A673 (cell line): ENCODE measurements at regions not wholly inside any gene's neighbourhood (a gene's known extent, or its start where the extent isn't known, plus 50 kb on each side); places are given as distances from the start of the nearest gene placed in this dataset.

Experiments
- EZH2 ChIP-seq: fragments of 200-600 bp; sonication (generic); IDR thresholded peaks from 2 replicates; pipeline ENCODE4 v1.6.1; 2017; ENCODE audit warnings: borderline replicate concordance, low read depth, mild to moderate bottlenecking, mixed read lengths, antibody characterized with exemption, low read length; ENCODE audit not compliant: poor library complexity, severe bottlenecking
- TF ChIP-seq, protein P1 (sequence below): fragments of 300-800, 200-600 bp; sonication (generic); conservative IDR thresholded peaks from 2 replicates; pipeline ENCODE4 v1.5.1; 2017; ENCODE audit warnings: low read depth, mild to moderate bottlenecking, antibody characterized with exemption, low read length, moderate library complexity, mixed read lengths

DNA sequence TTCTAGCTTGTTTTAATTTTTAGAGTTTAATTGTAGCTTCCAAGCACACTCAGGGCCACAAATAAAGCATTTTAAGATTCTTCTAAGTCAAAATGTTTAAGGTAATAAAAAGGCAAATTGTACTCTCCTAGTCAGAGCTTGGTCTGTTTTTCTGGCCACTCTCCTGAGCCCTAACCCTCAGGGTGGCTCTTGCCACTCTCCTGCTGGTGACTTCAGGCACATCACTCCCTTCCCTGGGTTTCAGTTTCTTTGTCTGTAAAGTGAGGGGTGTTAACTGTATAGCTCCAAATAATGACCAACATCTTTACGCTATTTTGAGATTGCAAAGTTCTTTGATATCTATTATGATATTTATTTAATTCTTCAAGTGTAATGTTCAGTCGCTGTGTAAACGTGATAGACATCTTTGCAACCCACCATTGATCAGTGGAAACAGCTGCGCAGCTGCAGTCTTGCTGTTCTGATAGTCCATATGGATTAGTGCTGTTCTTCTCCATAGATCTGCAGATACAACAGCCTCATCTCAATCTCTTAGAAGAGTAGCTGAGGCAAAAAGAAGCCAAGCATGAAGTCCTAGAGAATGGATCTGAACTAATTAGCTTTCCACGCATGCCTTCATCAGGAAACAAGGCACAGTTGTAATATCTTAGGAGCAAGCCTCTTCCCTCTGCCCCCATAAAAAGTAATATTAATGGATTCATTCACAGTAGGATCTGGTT, 189.9 kb downstream of the PLPP4 start:
- TF ChIP-seq, protein P1, sequence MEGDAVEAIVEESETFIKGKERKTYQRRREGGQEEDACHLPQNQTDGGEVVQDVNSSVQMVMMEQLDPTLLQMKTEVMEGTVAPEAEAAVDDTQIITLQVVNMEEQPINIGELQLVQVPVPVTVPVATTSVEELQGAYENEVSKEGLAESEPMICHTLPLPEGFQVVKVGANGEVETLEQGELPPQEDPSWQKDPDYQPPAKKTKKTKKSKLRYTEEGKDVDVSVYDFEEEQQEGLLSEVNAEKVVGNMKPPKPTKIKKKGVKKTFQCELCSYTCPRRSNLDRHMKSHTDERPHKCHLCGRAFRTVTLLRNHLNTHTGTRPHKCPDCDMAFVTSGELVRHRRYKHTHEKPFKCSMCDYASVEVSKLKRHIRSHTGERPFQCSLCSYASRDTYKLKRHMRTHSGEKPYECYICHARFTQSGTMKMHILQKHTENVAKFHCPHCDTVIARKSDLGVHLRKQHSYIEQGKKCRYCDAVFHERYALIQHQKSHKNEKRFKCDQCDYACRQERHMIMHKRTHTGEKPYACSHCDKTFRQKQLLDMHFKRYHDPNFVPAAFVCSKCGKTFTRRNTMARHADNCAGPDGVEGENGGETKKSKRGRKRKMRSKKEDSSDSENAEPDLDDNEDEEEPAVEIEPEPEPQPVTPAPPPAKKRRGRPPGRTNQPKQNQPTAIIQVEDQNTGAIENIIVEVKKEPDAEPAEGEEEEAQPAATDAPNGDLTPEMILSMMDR, result no peak
- no peak for TF ChIP-seq EZH2
